ENCODE measurements at regions not wholly inside any gene's neighbourhood (a gene's known extent, or its start where the extent isn't known, plus 50 kb on each side); places are given as distances from the start of the nearest gene placed in this dataset.

- TF ChIP-seq ZNF18 (tag by site-specific recombination; IDR thresholded peaks at IDR 0.05) (no peak), CTCF (tag by site-specific recombination; IDR thresholded peaks at IDR 0.05) (no peak), ZNF488 (tag by site-specific recombination; IDR thresholded peaks at IDR 0.05) (no peak), ZNF350 (tag by site-specific recombination; IDR thresholded peaks at IDR 0.05) (no peak), SETDB1 (IDR thresholded peaks at IDR 0.05; ENCODE audit: insufficient read length, low read length) (no peak), YY1 (tag by site-specific recombination; IDR thresholded peaks at IDR 0.05) (no peak), SALL2 (tag by site-specific recombination; IDR thresholded peaks at IDR 0.05; ENCODE audit: borderline replicate concordance) (no peak), KLF7 (tag by site-specific recombination; IDR thresholded peaks at IDR 0.05; ENCODE audit: borderline replicate concordance) (no peak), ZNF223 (tag by site-specific recombination; IDR thresholded peaks at IDR 0.05) (no peak), ZBTB26 (tag by site-specific recombination; optimal IDR thresholded peaks at IDR 0.05) (no peak), ZNF707 (tag by site-specific recombination; IDR thresholded peaks at IDR 0.05) (no peak)
Measured at GRCh38 chrX:124234348-124234747, 98.1 kb upstream of the TEX13D start.

All from HEK293 (cell line).